Liver (tissue), 3 donors: ENCODE measurements at regions not wholly inside any gene's neighbourhood (a gene's known extent, or its start where the extent isn't known, plus 50 kb on each side); places are given as distances from the start of the nearest gene placed in this dataset.

ENCODE experiments used
- ATF3 ChIP-seq: IDR thresholded peaks from 2 replicates; pipeline ENCODE4 v1.6.1; 2016; ENCODE audit warnings: antibody characterized with exemption
- CTCF ChIP-seq: fragments of 150-350 bp; IDR thresholded peaks from 2 replicates; pipeline ENCODE4 v1.5.1; 2017; ENCODE audit warnings: improper control_type of control experiment, low read depth, low read length; ENCODE audit not compliant: missing input control
- FOXA1 ChIP-seq: IDR thresholded peaks from 2 replicates; pipeline ENCODE4 v1.6.1; 2016; ENCODE audit warnings: antibody characterized with exemption
- HNF4G ChIP-seq: IDR thresholded peaks from 2 replicates; pipeline ENCODE4 v1.6.1; 2016; ENCODE audit warnings: antibody characterized with exemption
- JUND ChIP-seq, 2 donors: IDR thresholded peaks; 2 replicates each; pipeline ENCODE4 v1.6.1; 2016; ENCODE audit warnings: antibody characterized with exemption in 2 of 2
- NR2F2 ChIP-seq: IDR thresholded peaks from 2 replicates; pipeline ENCODE4 v1.6.1; 2016; ENCODE audit warnings: antibody characterized with exemption
- RAD21 ChIP-seq, 2 donors: IDR thresholded peaks; 2 replicates each; pipeline ENCODE4 v1.6.1; 2016; ENCODE audit warnings: antibody characterized with exemption in 2 of 2, mild to moderate bottlenecking in 2 of 2
- RXRA ChIP-seq, 2 donors: IDR thresholded peaks; 2 replicates each; pipeline ENCODE4 v1.6.1; 2017 to 2018; ENCODE audit warnings: antibody characterized with exemption in 2 of 2, mild to moderate bottlenecking in 1 of 2
- SP1 ChIP-seq: IDR thresholded peaks from 2 replicates; pipeline ENCODE4 v1.6.1; 2018; ENCODE audit warnings: antibody characterized with exemption, mild to moderate bottlenecking
- TAF1 ChIP-seq: conservative IDR thresholded peaks from 2 replicates; pipeline ENCODE4 v1.6.1; 2016; ENCODE audit warnings: antibody characterized with exemption, mild to moderate bottlenecking
- YY1 ChIP-seq: IDR thresholded peaks from 2 replicates; pipeline ENCODE4 v1.6.1; 2016; ENCODE audit warnings: antibody characterized with exemption, mild to moderate bottlenecking
- ZBTB33 ChIP-seq: IDR thresholded peaks from 2 replicates; pipeline ENCODE4 v1.6.1; 2016; ENCODE audit warnings: antibody characterized with exemption
- TF ChIP-seq, protein P1 (sequence below): IDR thresholded peaks from 2 replicates; pipeline ENCODE4 v1.6.1; 2016; ENCODE audit warnings: antibody characterized with exemption
- TF ChIP-seq, protein P2 (sequence below): IDR thresholded peaks from 2 replicates; pipeline ENCODE4 v1.6.1; 2016; ENCODE audit warnings: antibody characterized with exemption, mild to moderate bottlenecking
- donor health status: healthy.
- donor health status: healthy.

- TF ChIP-seq JUND (IDR thresholded peaks at IDR 0.05) (no peak), CTCF (no peak), SP1 (no peak), NR2F2 (no peak), TAF1 (no peak), YY1 (no peak), FOXA1 (no peak), RAD21 (IDR thresholded peaks at IDR 0.05) (no peak), ZBTB33 (no peak), RXRA (IDR thresholded peaks at IDR 0.05) (no peak), ATF3 (no peak), HNF4G (no peak)
- TF ChIP-seq, protein P1, sequence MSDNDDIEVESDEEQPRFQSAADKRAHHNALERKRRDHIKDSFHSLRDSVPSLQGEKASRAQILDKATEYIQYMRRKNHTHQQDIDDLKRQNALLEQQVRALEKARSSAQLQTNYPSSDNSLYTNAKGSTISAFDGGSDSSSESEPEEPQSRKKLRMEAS, result no peak
- TF ChIP-seq, protein P2, sequence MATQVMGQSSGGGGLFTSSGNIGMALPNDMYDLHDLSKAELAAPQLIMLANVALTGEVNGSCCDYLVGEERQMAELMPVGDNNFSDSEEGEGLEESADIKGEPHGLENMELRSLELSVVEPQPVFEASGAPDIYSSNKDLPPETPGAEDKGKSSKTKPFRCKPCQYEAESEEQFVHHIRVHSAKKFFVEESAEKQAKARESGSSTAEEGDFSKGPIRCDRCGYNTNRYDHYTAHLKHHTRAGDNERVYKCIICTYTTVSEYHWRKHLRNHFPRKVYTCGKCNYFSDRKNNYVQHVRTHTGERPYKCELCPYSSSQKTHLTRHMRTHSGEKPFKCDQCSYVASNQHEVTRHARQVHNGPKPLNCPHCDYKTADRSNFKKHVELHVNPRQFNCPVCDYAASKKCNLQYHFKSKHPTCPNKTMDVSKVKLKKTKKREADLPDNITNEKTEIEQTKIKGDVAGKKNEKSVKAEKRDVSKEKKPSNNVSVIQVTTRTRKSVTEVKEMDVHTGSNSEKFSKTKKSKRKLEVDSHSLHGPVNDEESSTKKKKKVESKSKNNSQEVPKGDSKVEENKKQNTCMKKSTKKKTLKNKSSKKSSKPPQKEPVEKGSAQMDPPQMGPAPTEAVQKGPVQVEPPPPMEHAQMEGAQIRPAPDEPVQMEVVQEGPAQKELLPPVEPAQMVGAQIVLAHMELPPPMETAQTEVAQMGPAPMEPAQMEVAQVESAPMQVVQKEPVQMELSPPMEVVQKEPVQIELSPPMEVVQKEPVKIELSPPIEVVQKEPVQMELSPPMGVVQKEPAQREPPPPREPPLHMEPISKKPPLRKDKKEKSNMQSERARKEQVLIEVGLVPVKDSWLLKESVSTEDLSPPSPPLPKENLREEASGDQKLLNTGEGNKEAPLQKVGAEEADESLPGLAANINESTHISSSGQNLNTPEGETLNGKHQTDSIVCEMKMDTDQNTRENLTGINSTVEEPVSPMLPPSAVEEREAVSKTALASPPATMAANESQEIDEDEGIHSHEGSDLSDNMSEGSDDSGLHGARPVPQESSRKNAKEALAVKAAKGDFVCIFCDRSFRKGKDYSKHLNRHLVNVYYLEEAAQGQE, result no peak
Measured at GRCh38 chr5:178784391-178784790, 53.9 kb upstream of the ZNF354A start.
